Hindlimb muscle (tissue), 1 donor: ENCODE measurements at regions not wholly inside any gene's neighbourhood (a gene's known extent, or its start where the extent isn't known, plus 50 kb on each side); places are given as distances from the start of the nearest gene placed in this dataset.
A peak's percentile ranks its signal among the peaks of the same experiment; 100 is the strongest.

ENCODE experiments used
- DNase-seq: peaks from one replicate; pipeline ENCODE4 v3.0.0-alpha.2; 2013

DNA sequence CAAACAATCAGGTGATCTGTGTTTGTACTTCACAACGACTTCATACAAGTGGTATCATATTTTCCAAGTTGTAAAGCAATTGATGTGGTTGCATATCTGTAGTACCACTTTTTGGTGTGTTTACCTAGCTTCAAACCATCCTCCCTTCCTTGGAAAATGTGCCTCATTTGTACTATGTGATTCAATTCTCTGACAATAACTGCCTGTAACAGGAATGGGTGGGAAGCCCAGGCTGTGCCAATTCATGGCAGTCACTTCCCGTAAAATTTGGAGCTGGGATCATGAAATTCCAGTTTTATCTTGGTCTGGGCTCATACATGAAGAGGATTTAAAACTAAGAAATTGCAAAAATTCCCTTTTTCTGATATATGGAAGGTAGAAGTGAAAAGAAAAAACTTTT lies 250.1 kb downstream of the DIO2 start:
- no peak for DNase-seq

DNA sequence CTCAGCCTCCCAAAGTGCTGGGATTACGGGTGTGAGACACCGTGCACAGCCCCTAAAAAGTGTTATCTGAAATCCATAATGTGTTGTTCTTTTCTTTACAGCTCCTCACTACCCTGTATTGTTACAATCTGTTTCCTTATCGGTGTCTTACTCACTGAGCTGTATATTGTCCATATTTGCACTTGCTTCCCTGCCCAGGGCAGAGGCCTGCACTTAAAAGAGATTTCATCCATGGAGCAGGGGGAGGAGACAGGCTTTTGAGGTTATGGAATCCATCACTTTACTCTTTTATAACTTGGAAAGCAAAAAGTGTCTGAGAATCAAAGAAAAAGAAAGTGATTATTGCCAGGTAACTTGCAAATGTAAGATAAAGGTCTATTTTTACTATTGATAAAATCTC lies 251.0 kb downstream of the DIO2 start:
- no peak for DNase-seq

DNA sequence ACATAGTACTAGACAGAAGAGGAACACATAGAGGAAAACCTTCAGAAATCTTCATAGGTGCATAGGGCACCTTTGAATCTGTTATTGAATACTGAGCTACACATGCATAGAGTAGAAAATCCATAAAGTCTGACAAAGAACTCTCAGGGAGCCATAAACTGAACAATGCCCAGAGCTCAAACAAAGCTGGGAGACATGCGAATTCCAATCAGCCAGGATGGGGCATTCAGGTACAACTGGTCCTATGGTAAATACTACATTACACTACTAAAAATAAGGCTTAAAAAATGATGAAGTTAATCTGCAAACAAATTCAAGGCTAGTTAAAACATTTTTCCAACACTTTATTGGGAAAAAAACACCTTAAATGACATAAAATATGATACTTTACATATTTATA lies 259.7 kb downstream of the DIO2 start:
- DNase-seq: no peak

DNA sequence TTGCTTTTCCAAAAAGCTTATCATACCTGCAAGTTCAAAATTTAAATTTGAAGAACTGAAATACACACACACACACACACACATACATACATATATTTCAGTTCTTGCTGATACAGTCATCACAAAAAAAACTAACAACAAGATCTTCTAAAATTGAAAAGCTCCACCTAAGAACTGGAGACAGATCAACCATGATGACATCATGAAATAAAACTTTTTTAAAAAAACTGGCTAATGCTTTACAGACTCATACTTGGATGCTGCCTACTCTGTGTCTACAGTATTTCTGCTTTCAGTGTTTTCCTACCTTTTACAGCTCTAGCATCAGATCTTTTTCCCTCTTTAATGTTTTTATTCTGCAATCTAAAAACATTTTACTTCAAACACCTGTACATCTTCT lies 261.4 kb downstream of the DIO2 start:
- no peak for DNase-seq

DNA sequence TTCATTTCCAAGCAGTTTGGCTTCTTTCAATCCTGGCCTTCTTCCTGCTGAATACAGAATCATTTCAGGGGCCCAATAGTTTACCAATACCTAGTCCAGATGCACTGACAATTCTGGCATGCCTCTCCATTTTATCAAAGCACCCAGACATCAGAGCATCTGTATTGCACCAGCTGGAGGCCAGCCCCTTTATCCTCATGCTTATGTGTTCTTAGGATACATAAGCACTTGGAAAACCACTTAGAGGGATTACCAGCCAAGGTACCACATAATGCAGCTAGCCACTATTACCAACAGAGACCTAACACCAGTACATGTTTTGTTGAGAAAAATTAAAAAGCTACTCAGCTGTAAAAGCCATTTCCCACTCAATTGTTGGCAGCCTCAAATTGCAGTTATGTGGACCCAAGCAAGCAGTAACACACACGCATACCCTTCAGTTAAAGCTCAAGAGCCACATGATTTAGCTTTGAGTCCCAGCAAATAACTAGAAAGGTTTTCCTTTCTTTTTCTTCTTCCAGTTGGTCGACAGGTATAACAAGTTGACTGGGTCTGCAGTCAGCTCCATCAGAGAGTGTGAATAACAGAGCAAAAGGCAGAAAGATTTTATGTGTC lies 263.8 kb downstream of the DIO2 start:
- peak; percentile 26 for DNase-seq

DNA sequence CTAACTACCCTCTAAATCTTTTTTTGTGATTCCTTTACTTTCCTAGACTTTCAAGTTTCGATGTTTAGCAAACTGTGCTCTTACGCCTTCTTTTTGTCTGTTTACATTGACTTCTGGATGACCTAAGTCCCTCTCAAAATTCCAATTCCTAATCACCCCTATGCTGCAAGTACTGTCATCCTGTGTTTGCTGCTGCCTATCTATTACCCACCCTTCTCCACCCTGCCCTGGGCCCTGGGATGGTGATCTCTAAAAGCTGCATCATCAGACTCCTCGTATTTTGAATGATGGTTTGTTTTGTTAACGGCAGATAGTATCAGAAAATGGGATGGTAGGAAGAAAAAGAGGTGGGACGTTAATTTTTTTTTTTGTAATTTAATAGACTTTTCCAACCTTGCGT lies 272.1 kb downstream of the DIO2 start:
- no peak for DNase-seq

DNA sequence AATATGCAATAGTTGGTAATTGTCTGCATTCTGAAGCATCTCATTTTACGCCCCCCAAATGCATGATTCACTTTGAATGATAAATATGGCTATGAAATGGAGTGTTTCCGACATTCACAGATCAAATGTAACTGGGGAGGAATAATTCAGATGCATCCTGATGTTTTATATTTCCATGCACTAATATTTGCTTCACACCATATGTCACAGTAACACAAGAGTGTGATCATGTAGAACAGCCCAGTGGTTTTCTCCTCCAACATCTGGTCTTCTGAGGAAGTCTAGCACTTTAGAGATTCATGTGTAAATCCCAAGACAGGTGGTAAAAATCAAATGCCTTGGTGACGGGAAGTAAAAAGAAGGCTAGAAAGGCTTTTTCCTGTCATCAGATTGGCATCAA lies 273.1 kb downstream of the DIO2 start:
- DNase-seq: no peak

DNA sequence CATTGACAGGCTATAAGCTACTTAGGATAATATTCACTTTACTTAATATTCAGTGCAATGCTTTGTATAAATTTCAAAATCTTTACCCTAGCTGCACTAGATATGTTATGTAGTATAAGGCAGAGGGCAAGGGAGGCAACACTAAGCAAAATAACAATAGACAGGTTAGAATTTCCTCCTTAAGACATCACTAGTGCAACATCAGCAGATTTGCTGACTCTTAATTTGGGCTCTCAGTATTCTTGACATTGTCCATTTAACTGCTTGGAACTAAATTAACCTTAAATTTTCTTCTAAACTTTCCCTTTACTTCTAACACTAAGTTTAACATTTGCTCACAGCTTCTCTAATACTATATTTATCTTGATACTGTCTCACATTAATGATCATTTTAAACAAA lies 273.9 kb downstream of the DIO2 start:
- DNase-seq: no peak

DNA sequence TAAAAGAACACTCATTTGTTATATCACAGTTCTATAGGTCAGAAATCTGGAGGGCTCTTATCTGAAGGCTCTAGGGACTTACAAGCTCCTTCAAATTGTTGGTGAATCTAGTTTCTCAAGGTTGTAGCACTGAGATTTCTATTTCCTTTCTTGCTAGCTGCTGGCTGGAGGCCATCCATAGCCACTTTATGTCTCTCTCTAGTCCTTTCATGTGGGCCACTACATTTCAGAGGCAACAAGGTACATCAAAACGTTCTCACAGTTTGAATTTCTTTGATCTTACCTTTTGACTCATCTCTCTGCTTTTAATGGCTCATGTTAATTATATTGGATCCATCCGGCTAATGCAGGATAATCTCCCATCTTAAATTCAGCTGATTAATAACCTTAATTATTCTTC lies 286.8 kb downstream of the DIO2 start:
- no peak for DNase-seq

DNA sequence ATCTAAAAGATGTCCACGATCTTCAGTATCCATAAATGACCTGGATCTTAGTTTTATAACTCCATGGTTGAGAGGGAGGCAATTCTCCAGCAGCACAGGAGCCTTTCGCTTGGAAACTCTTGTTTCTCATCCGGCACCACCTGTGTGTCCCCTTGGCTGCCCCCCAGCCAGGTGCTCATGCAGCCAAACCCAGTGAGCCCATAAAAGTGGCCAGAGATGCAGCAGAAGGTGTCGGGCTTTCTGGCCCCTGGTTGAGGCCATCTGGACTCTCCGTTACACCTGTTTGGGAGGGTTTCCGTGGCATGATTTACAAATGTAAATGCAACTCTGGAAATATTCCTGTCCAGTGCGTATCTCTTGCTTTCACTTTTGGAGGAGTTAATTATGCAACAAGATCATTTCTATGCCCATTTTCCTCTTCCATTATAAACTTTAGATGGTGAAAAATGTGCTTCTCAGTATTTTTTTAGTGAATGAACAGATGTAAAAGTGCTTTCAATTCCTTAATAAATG lies 291.1 kb downstream of the DIO2 start:
- DNase-seq: no peak
